Upper lobe of left lung (tissue), 4 donors: ENCODE measurements at regions not wholly inside any gene's neighbourhood (a gene's known extent, or its start where the extent isn't known, plus 50 kb on each side); places are given as distances from the start of the nearest gene placed in this dataset.

Source experiments
- CTCF ChIP-seq, 6 experiments: fragments of 450-650 bp in 4 of 6; fragments of 200-600 bp in 2 of 6; sonication (generic) in 2 of 6; IDR thresholded peaks; one replicate each; pipeline ENCODE4 v1.5.1; 2016 to 2019; ENCODE audit warnings: antibody characterized with exemption in 6 of 6
- EP300 ChIP-seq, 4 donors: sonication (generic); formaldehyde crosslinking; IDR thresholded peaks; one replicate each; pipeline ENCODE4 v1.5.1; 2017; ENCODE audit warnings: antibody characterized with exemption in 4 of 4, control low read depth in 2 of 4
- POLR2A ChIP-seq, 4 donors: fragments of 450-650 bp; IDR thresholded peaks; one replicate each; pipeline ENCODE4 v1.5.1; 2016 to 2017; ENCODE audit warnings: antibody characterized with exemption in 4 of 4, mild to moderate bottlenecking in 2 of 4
- POLR2AphosphoS5 ChIP-seq, 2 donors: sonication (generic); formaldehyde crosslinking; IDR thresholded peaks; one replicate each; pipeline ENCODE4 v1.5.1; 2017; ENCODE audit warnings: antibody characterized with exemption in 2 of 2

- TF ChIP-seq CTCF (IDR thresholded peaks at IDR 0.05) (no peak), POLR2A (IDR thresholded peaks at IDR 0.05) (no peak), POLR2AphosphoS5 (IDR thresholded peaks at IDR 0.05) (no peak), EP300 (IDR thresholded peaks at IDR 0.05) (no peak)
Measured at GRCh38 chr18:78448106-78448505, 531.5 kb upstream of the SALL3 start.
